ENCODE measurements at regions not wholly inside any gene's neighbourhood (a gene's known extent, or its start where the extent isn't known, plus 50 kb on each side); places are given as distances from the start of the nearest gene placed in this dataset.

DNA sequence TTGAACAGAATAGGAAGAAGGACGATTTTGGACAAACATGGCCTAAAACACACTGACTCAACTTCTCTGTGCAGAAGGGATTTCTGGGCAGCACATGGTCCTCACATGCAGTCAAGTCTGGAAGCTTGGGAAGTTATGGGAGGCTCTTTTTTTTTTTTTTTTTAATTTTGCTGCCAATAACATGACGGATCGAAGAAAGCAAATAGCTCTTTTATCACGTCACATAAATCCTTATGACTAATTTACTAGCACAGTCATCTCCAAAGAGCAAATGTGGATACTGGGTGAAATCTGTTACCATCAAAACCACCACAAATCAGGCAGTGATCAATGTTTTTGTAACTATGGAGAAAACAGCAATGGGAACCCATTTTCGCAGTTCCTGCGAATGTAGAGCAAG lies 193.3 kb upstream of the FAM9B start:
- no peak for TF ChIP-seq POLR2A (IDR thresholded peaks at IDR 0.05)
- TF ChIP-seq, protein P1, sequence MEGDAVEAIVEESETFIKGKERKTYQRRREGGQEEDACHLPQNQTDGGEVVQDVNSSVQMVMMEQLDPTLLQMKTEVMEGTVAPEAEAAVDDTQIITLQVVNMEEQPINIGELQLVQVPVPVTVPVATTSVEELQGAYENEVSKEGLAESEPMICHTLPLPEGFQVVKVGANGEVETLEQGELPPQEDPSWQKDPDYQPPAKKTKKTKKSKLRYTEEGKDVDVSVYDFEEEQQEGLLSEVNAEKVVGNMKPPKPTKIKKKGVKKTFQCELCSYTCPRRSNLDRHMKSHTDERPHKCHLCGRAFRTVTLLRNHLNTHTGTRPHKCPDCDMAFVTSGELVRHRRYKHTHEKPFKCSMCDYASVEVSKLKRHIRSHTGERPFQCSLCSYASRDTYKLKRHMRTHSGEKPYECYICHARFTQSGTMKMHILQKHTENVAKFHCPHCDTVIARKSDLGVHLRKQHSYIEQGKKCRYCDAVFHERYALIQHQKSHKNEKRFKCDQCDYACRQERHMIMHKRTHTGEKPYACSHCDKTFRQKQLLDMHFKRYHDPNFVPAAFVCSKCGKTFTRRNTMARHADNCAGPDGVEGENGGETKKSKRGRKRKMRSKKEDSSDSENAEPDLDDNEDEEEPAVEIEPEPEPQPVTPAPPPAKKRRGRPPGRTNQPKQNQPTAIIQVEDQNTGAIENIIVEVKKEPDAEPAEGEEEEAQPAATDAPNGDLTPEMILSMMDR (IDR thresholded peaks at IDR 0.05), result no peak
